ENCODE measurements at regions not wholly inside any gene's neighbourhood (a gene's known extent, or its start where the extent isn't known, plus 50 kb on each side); places are given as distances from the start of the nearest gene placed in this dataset.

DNA sequence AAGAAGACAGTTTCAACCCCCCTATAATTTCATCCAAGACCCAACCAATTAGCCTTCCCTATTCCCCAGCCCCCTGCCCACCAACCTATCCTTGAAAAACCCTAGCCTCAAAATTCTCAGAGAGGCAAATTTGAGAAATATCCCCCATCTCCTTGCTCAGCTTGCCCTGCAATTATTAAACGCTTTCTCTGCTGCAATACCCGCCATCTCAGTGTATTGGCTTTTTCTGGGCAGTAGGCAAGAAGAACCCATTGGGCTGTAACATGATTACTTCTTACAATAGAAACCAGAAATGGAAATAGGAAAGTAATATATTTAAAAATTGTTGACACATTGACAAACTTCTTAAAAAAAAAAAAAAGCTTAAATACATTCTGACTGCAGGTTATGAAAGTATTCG is 140.6 kb upstream of the CCDC150 start:
- TF ChIP-seq, protein P1, sequence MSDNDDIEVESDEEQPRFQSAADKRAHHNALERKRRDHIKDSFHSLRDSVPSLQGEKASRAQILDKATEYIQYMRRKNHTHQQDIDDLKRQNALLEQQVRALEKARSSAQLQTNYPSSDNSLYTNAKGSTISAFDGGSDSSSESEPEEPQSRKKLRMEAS (IDR thresholded peaks at IDR 0.05): no peak
- no peak for TF ChIP-seq POLR2A (IDR thresholded peaks at IDR 0.05; ENCODE audit: borderline replicate concordance, extremely low read depth, insufficient read depth, insufficient read length)
- TF ChIP-seq, protein P2, sequence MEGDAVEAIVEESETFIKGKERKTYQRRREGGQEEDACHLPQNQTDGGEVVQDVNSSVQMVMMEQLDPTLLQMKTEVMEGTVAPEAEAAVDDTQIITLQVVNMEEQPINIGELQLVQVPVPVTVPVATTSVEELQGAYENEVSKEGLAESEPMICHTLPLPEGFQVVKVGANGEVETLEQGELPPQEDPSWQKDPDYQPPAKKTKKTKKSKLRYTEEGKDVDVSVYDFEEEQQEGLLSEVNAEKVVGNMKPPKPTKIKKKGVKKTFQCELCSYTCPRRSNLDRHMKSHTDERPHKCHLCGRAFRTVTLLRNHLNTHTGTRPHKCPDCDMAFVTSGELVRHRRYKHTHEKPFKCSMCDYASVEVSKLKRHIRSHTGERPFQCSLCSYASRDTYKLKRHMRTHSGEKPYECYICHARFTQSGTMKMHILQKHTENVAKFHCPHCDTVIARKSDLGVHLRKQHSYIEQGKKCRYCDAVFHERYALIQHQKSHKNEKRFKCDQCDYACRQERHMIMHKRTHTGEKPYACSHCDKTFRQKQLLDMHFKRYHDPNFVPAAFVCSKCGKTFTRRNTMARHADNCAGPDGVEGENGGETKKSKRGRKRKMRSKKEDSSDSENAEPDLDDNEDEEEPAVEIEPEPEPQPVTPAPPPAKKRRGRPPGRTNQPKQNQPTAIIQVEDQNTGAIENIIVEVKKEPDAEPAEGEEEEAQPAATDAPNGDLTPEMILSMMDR (IDR thresholded peaks at IDR 0.05 in 2 of 3, conservative IDR thresholded peaks at IDR 0.05 in 1 of 3; ENCODE audit: borderline replicate concordance in 1 of 3, insufficient read depth in 1 of 3, low read depth in 2 of 3, low read length in 2 of 3): no peak
- no peak for TF ChIP-seq SIN3A (IDR thresholded peaks at IDR 0.05; ENCODE audit: low read depth)
- TF ChIP-seq SRF (IDR thresholded peaks at IDR 0.05; ENCODE audit: low read depth): no peak
- no peak for TF ChIP-seq EZH2 (IDR thresholded peaks at IDR 0.05)
- no peak for TF ChIP-seq CEBPB (IDR thresholded peaks at IDR 0.05; ENCODE audit: low read depth)
- TF ChIP-seq, protein P3, sequence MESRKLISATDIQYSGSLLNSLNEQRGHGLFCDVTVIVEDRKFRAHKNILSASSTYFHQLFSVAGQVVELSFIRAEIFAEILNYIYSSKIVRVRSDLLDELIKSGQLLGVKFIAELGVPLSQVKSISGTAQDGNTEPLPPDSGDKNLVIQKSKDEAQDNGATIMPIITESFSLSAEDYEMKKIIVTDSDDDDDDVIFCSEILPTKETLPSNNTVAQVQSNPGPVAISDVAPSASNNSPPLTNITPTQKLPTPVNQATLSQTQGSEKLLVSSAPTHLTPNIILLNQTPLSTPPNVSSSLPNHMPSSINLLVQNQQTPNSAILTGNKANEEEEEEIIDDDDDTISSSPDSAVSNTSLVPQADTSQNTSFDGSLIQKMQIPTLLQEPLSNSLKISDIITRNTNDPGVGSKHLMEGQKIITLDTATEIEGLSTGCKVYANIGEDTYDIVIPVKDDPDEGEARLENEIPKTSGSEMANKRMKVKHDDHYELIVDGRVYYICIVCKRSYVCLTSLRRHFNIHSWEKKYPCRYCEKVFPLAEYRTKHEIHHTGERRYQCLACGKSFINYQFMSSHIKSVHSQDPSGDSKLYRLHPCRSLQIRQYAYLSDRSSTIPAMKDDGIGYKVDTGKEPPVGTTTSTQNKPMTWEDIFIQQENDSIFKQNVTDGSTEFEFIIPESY (IDR thresholded peaks at IDR 0.05; ENCODE audit: extremely low read depth, insufficient replicate concordance, low read length): no peak
- TF ChIP-seq, protein P4, sequence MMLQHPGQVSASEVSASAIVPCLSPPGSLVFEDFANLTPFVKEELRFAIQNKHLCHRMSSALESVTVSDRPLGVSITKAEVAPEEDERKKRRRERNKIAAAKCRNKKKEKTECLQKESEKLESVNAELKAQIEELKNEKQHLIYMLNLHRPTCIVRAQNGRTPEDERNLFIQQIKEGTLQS (IDR thresholded peaks at IDR 0.05): no peak
- TF ChIP-seq SP1 (IDR thresholded peaks at IDR 0.05; ENCODE audit: low read depth): no peak
- no peak for TF ChIP-seq POLR2AphosphoS5 (IDR thresholded peaks at IDR 0.05; ENCODE audit: low read depth, low read length)
- TF ChIP-seq FOSL1 (IDR thresholded peaks at IDR 0.05; ENCODE audit: low read depth): no peak
- no peak for TF ChIP-seq JUND (IDR thresholded peaks at IDR 0.05)

Data from HCT116 (cell line).